ENCODE measurements at regions not wholly inside any gene's neighbourhood (a gene's known extent, or its start where the extent isn't known, plus 50 kb on each side); places are given as distances from the start of the nearest gene placed in this dataset.
"Not testable (repeated sequence)": the region's sequence is repeated elsewhere in the genome, so short reads cannot be mapped to it uniquely, and the experiment has no call there.

- DNase-seq (ENCODE audit: extremely low read depth, low read depth): no peak
Measured at GRCh38 chr20:47931002-47931401, 145.7 kb upstream of the SULF2 start.

GRCh38 chr20:47929368-47930115, 144.3 kb upstream of the SULF2 start:
- DNase-seq (ENCODE audit: extremely low read depth, low read depth): no peak

- DNase-seq (ENCODE audit: extremely low read depth, low read depth): no peak
Measured at GRCh38 chr20:47927944-47928343, 142.7 kb upstream of the SULF2 start.

GRCh38 chr20:47927385-47927851, 142.1 kb upstream of the SULF2 start:
- no peak for DNase-seq (ENCODE audit: extremely low read depth, low read depth)

GRCh38 chr20:47926731-47927130, 141.4 kb upstream of the SULF2 start:
- DNase-seq (ENCODE audit: extremely low read depth, low read depth): no peak

- DNase-seq (ENCODE audit: extremely low read depth, low read depth): no peak
Measured at GRCh38 chr20:47925593-47925992, 140.3 kb upstream of the SULF2 start.

- DNase-seq (ENCODE audit: extremely low read depth, low read depth): no peak
Measured at GRCh38 chr20:47922269-47922668, 137.0 kb upstream of the SULF2 start.

GRCh38 chr20:47921829-47922228, 136.5 kb upstream of the SULF2 start:
- not testable (repeated sequence) for DNase-seq (ENCODE audit: extremely low read depth, low read depth)

GRCh38 chr20:47921408-47921807, 136.1 kb upstream of the SULF2 start:
- DNase-seq (ENCODE audit: extremely low read depth, low read depth): no peak

- DNase-seq (ENCODE audit: extremely low read depth, low read depth): no peak
Measured at GRCh38 chr20:47917549-47918070, 132.3 kb upstream of the SULF2 start.

- no peak for DNase-seq (ENCODE audit: extremely low read depth, low read depth)
Measured at GRCh38 chr20:47915495-47915894, 130.2 kb upstream of the SULF2 start.

GRCh38 chr20:47914792-47915191, 129.5 kb upstream of the SULF2 start:
- no peak for DNase-seq (ENCODE audit: extremely low read depth, low read depth)

GRCh38 chr20:47912786-47913501, 127.7 kb upstream of the SULF2 start:
- not testable (repeated sequence) for DNase-seq (ENCODE audit: extremely low read depth, low read depth)

GRCh38 chr20:47912165-47912564, 126.9 kb upstream of the SULF2 start:
- DNase-seq (ENCODE audit: extremely low read depth, low read depth): not testable (repeated sequence)

GRCh38 chr20:47909696-47910369, 124.6 kb upstream of the SULF2 start:
- DNase-seq (ENCODE audit: extremely low read depth, low read depth): not testable (repeated sequence)

GRCh38 chr20:47908361-47909035, 123.2 kb upstream of the SULF2 start:
- DNase-seq (ENCODE audit: extremely low read depth, low read depth): not testable (repeated sequence)

GRCh38 chr20:47907951-47908350, 122.7 kb upstream of the SULF2 start:
- not testable (repeated sequence) for DNase-seq (ENCODE audit: extremely low read depth, low read depth)

GRCh38 chr20:47907031-47907675, 121.9 kb upstream of the SULF2 start:
- no peak for DNase-seq (ENCODE audit: extremely low read depth, low read depth)

- DNase-seq (ENCODE audit: extremely low read depth, low read depth): no peak
Measured at GRCh38 chr20:47906348-47906660, 121.0 kb upstream of the SULF2 start.

- DNase-seq (ENCODE audit: extremely low read depth, low read depth): no peak
Measured at GRCh38 chr20:47905628-47906347, 120.5 kb upstream of the SULF2 start.
